ENCODE measurements at regions not wholly inside any gene's neighbourhood (a gene's known extent, or its start where the extent isn't known, plus 50 kb on each side); places are given as distances from the start of the nearest gene placed in this dataset.

DNA sequence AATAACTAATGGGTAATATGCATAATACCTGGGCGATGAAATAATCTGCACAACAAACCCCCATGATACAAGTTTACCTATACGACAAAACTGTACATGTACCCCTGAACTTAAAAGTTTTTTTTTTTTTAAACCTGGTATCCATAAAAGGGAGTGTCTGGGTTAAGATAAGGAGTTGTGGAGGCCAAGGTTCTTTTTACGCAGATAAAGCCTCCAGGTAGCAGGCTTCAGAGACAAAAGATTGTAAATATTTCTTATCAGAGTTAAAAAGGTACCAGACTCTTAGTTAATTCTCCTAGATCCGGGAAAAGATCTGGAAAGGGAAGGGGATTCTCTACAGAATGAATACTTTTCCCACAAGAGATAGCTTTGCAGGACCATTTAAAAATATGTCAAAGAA is 259.4 kb upstream of the SSTR1 start:
- Histone ChIP-seq H4K20me1 (ENCODE audit: insufficient read depth) (no peaks in the 10 kb centered on the region), H3K27me3 (ENCODE audit: insufficient read depth, low read depth, low read length) (no peaks in the 10 kb centered on the region), H3K9me3 (ENCODE audit: low read length) (no peaks in the 10 kb centered on the region), H3K4me3 (ENCODE audit: low read length) (no peak overlapping the region), H3K9me2 (ENCODE audit: insufficient read depth, low read length) (no peaks in the 10 kb centered on the region), H2AFZ (ENCODE audit: low read depth, low read length) (no peak overlapping the region), H3K27ac (ENCODE audit: low read length) (no peak overlapping the region), H3F3A (ENCODE audit: insufficient read depth, low read length, poor library complexity, severe bottlenecking) (no peaks in the 10 kb centered on the region), H3K9ac (ENCODE audit: low read length) (no peak overlapping the region), H3K4me2 (ENCODE audit: low read length) (no peak overlapping the region), H3K79me2 (replicated peaks; ENCODE audit: insufficient read depth, low read length) (no peaks in the 10 kb centered on the region), H3K36me3 (ENCODE audit: insufficient read depth, low read length) (no peaks in the 10 kb centered on the region)
- TF ChIP-seq RAD21 (conservative IDR thresholded peaks at IDR 0.05) (no peak), TAF1 (IDR thresholded peaks at IDR 0.05; ENCODE audit: low read depth) (no peak), EZH2 (IDR thresholded peaks at IDR 0.05; ENCODE audit: borderline replicate concordance, insufficient read depth, low read length, poor library complexity, severe bottlenecking) (no peak), SMC3 (conservative IDR thresholded peaks at IDR 0.05; ENCODE audit: poor library complexity) (no peak), POLR2AphosphoS5 (IDR thresholded peaks at IDR 0.05) (no peak), MXI1 (conservative IDR thresholded peaks at IDR 0.05; ENCODE audit: poor library complexity, severe bottlenecking) (no peak), EP300 (conservative IDR thresholded peaks at IDR 0.05; ENCODE audit: poor library complexity, severe bottlenecking) (no peak)
- TF ChIP-seq, protein P1, sequence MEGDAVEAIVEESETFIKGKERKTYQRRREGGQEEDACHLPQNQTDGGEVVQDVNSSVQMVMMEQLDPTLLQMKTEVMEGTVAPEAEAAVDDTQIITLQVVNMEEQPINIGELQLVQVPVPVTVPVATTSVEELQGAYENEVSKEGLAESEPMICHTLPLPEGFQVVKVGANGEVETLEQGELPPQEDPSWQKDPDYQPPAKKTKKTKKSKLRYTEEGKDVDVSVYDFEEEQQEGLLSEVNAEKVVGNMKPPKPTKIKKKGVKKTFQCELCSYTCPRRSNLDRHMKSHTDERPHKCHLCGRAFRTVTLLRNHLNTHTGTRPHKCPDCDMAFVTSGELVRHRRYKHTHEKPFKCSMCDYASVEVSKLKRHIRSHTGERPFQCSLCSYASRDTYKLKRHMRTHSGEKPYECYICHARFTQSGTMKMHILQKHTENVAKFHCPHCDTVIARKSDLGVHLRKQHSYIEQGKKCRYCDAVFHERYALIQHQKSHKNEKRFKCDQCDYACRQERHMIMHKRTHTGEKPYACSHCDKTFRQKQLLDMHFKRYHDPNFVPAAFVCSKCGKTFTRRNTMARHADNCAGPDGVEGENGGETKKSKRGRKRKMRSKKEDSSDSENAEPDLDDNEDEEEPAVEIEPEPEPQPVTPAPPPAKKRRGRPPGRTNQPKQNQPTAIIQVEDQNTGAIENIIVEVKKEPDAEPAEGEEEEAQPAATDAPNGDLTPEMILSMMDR (IDR thresholded peaks at IDR 0.05; ENCODE audit: poor library complexity, severe bottlenecking), result no peak
- TF ChIP-seq, protein P2, sequence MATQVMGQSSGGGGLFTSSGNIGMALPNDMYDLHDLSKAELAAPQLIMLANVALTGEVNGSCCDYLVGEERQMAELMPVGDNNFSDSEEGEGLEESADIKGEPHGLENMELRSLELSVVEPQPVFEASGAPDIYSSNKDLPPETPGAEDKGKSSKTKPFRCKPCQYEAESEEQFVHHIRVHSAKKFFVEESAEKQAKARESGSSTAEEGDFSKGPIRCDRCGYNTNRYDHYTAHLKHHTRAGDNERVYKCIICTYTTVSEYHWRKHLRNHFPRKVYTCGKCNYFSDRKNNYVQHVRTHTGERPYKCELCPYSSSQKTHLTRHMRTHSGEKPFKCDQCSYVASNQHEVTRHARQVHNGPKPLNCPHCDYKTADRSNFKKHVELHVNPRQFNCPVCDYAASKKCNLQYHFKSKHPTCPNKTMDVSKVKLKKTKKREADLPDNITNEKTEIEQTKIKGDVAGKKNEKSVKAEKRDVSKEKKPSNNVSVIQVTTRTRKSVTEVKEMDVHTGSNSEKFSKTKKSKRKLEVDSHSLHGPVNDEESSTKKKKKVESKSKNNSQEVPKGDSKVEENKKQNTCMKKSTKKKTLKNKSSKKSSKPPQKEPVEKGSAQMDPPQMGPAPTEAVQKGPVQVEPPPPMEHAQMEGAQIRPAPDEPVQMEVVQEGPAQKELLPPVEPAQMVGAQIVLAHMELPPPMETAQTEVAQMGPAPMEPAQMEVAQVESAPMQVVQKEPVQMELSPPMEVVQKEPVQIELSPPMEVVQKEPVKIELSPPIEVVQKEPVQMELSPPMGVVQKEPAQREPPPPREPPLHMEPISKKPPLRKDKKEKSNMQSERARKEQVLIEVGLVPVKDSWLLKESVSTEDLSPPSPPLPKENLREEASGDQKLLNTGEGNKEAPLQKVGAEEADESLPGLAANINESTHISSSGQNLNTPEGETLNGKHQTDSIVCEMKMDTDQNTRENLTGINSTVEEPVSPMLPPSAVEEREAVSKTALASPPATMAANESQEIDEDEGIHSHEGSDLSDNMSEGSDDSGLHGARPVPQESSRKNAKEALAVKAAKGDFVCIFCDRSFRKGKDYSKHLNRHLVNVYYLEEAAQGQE (IDR thresholded peaks at IDR 0.05; ENCODE audit: borderline replicate concordance), result no peak

DNA sequence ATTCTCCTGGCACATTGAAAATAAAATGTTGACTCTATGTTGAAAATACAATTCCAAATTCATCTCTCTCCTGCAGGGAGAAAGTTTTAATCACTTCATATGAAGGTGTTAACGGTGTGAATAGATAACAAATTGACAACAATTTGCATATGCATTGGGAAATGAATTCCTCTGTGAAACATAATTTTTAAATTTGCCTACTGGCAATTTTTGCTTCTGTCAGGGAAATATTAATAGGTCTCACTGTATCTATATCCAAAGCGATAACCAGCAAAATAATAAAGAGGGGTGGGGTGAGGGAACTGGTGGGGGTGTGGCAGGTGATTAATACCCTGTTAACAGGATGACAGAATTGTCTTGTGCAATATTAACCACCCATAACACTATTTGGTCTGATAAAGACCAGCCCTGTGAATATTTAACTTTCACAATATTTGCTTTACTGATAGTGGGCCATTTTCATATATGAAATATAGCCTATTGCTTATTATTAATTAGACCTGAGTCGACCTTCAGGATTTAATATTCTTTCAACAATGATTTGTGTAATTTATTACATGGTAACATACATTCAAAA is 239.0 kb upstream of the SSTR1 start:
- H3K9me2 ChIP-seq (ENCODE audit: insufficient read depth, low read length), result no peaks in the 10 kb centered on the region
- H3K27me3 ChIP-seq (ENCODE audit: insufficient read depth, low read depth, low read length), result no peaks in the 10 kb centered on the region
- H2AFZ ChIP-seq (ENCODE audit: low read depth, low read length), result no peak overlapping the region
- no peak overlapping the region for H3K4me3 ChIP-seq (ENCODE audit: low read length)
- H3K79me2 ChIP-seq (replicated peaks; ENCODE audit: insufficient read depth, low read length), result no peaks in the 10 kb centered on the region
- no peaks in the 10 kb centered on the region for H3K36me3 ChIP-seq (ENCODE audit: insufficient read depth, low read length)
- no peaks in the 10 kb centered on the region for H3K9me3 ChIP-seq (ENCODE audit: low read length)
- no peak overlapping the region for H3K9ac ChIP-seq (ENCODE audit: low read length)
- H3F3A ChIP-seq (ENCODE audit: insufficient read depth, low read length, poor library complexity, severe bottlenecking), result no peaks in the 10 kb centered on the region
- no peak overlapping the region for H3K27ac ChIP-seq (ENCODE audit: low read length)
- H3K4me2 ChIP-seq (ENCODE audit: low read length), result no peak overlapping the region
- no peaks in the 10 kb centered on the region for H4K20me1 ChIP-seq (ENCODE audit: insufficient read depth)
- TF ChIP-seq EP300 (conservative IDR thresholded peaks at IDR 0.05; ENCODE audit: poor library complexity, severe bottlenecking) (no peak), EZH2 (IDR thresholded peaks at IDR 0.05; ENCODE audit: borderline replicate concordance, insufficient read depth, low read length, poor library complexity, severe bottlenecking) (no peak), POLR2AphosphoS5 (IDR thresholded peaks at IDR 0.05) (no peak), SMC3 (conservative IDR thresholded peaks at IDR 0.05; ENCODE audit: poor library complexity) (no peak), MXI1 (conservative IDR thresholded peaks at IDR 0.05; ENCODE audit: poor library complexity, severe bottlenecking) (no peak), TAF1 (IDR thresholded peaks at IDR 0.05; ENCODE audit: low read depth) (no peak)
- TF ChIP-seq, protein P2 (IDR thresholded peaks at IDR 0.05; ENCODE audit: borderline replicate concordance), result no peak
- TF ChIP-seq, protein P1 (IDR thresholded peaks at IDR 0.05; ENCODE audit: poor library complexity, severe bottlenecking), result no peak

Measured in neural cell (in vitro differentiated cells).